HUES64 (cell line): ENCODE measurements at regions not wholly inside any gene's neighbourhood (a gene's known extent, or its start where the extent isn't known, plus 50 kb on each side); places are given as distances from the start of the nearest gene placed in this dataset.

ENCODE experiments used
- H3K27ac ChIP-seq: 2 replicates; pipeline ENCODE4 v1.7.0; 2013; ENCODE audit warnings: low read depth, low read length, inconsistent platforms
- H3K27me3 ChIP-seq: 2 replicates; pipeline ENCODE4 v1.6.1; 2013; ENCODE audit warnings: mild to moderate bottlenecking, low read length; ENCODE audit not compliant: insufficient read depth
- H3K36me3 ChIP-seq: 2 replicates; pipeline ENCODE4 v1.6.1; 2013; ENCODE audit warnings: mild to moderate bottlenecking, low read length; ENCODE audit not compliant: insufficient read depth
- H3K4me1 ChIP-seq: 2 replicates; pipeline ENCODE4 v1.6.1; 2013; ENCODE audit warnings: mild to moderate bottlenecking, low read length, moderate library complexity; ENCODE audit not compliant: insufficient read depth
- H3K4me3 ChIP-seq: 2 replicates; pipeline ENCODE4 v1.5.1; 2013; ENCODE audit warnings: mild to moderate bottlenecking, low read length, moderate library complexity
- H3K9ac ChIP-seq: 2 replicates; pipeline ENCODE4 v1.6.1; 2013; ENCODE audit warnings: mild to moderate bottlenecking, low read depth, low read length
- H3K9me3 ChIP-seq: 2 replicates; pipeline ENCODE4 v1.6.1; 2013; ENCODE audit warnings: low read depth, low read length; ENCODE audit not compliant: insufficient read depth
- WGBS: fragments of 150-250, 120-280 bp; methylation state at CpG from one replicate; pipeline ENCODE4 v1.1.7; 2013; ENCODE audit warnings: missing lambda C conversion rate; 5-methylcytosine and 5-hydroxymethylcytosine counted together

DNA sequence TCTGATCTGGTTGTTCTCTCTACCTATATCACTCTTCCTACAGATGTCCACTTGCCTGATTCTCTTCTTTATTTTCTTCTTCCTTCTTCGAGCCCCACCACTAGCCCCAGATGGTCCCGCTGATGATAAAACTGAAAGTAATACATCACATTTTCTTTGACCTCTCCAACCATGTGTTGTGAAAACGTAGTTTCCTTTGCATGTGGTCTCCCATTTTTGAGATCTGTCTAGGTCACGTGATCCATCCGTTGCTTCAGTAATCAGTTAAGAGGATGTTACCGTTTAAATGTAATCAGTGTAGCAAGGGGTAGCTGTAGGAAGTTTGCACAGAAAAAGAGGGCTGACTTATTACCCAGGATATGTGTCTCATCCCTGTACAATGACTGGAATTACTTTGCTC lies 426.3 kb upstream of the TLE4 start:
- Histone ChIP-seq H3K9me3 (no peaks in the 10 kb centered on the region), H3K27me3 (no peaks in the 10 kb centered on the region), H3K4me1 (no peaks in the 10 kb centered on the region), H3K27ac (no peak overlapping the region), H3K4me3 (no peak overlapping the region), H3K9ac (no peak overlapping the region), H3K36me3 (no peaks in the 10 kb centered on the region)
- WGBS, result 94% methylated on average over 6 of the region's 6 CpGs

DNA sequence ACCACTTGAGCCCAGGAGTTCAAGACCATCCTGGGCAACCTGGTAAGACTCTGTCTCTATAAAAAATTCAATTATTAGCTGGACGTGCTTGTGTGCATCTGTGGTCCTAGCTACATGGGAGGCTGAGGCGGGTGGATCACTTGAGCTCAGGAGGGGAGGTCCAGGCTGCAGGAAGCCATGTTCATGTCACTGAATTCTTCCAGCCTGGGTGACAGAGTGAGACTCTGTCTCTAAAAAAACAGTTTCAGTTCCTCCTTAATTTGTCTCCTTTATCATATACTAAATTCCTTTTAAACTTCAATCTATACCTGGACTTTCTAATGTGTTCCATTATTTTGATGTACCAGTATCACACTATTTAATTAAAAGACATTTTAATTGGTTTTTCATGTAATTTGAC lies 422.2 kb upstream of the TLE4 start:
- H3K27me3 ChIP-seq, result no peaks in the 10 kb centered on the region
- no peak overlapping the region for H3K4me3 ChIP-seq
- WGBS, result 87% methylated on average over 2 of the region's 2 CpGs
- H3K9me3 ChIP-seq, result no peaks in the 10 kb centered on the region
- no peak overlapping the region for H3K9ac ChIP-seq
- H3K36me3 ChIP-seq, result no peaks in the 10 kb centered on the region
- no peak overlapping the region for H3K27ac ChIP-seq
- H3K4me1 ChIP-seq, result no peaks in the 10 kb centered on the region

DNA sequence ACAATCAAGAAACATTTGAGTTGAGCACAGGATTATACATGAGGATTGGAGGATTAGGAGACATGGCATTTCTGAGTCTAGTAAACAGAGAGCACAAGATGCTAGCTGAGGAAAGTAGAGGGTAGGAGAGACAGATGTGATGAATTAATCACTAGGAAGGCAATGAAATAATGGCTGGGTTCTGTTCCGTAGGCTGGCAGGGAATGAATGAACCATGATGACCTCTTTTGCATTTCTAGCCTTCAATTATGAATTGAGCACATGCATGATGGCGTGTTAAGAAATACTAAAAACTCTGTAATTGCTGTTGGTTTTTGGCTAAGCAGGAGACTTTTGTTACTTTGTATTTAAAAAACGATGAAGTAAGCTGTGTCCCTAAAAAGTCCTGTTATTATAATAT lies 420.0 kb upstream of the TLE4 start:
- no peak overlapping the region for H3K4me3 ChIP-seq
- H3K4me1 ChIP-seq, result no peaks in the 10 kb centered on the region
- H3K27ac ChIP-seq, result no peak overlapping the region
- no peaks in the 10 kb centered on the region for H3K9me3 ChIP-seq
- H3K27me3 ChIP-seq, result no peaks in the 10 kb centered on the region
- H3K36me3 ChIP-seq, result no peaks in the 10 kb centered on the region
- H3K9ac ChIP-seq, result no peak overlapping the region
- 97% methylated on average over 3 of the region's 3 CpGs for WGBS

DNA sequence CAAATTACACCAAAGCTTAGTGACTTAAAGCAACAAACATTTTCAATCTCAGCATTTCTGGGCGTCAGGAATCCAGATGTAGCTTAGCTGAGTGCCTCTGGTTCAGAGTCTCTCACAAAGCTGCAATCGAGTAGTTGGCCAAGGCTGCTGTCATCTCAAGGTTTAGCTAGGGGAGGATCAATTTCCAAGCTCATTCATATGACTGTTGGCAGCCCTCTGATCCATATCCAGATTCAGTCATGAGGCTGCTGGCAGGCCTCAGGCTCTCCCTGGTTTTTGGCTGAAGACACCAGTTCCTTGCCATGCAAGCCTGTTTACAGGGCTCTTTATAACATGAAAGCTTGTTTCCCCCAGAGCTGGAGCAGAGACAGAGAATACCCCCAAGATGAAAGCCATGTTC lies 419.5 kb upstream of the TLE4 start:
- no peaks in the 10 kb centered on the region for H3K27me3 ChIP-seq
- WGBS, result 90% methylated on average over 2 of the region's 2 CpGs
- H3K4me1 ChIP-seq, result no peaks in the 10 kb centered on the region
- H3K27ac ChIP-seq, result no peak overlapping the region
- H3K9ac ChIP-seq, result no peak overlapping the region
- no peaks in the 10 kb centered on the region for H3K36me3 ChIP-seq
- H3K4me3 ChIP-seq, result no peak overlapping the region
- H3K9me3 ChIP-seq, result no peaks in the 10 kb centered on the region

DNA sequence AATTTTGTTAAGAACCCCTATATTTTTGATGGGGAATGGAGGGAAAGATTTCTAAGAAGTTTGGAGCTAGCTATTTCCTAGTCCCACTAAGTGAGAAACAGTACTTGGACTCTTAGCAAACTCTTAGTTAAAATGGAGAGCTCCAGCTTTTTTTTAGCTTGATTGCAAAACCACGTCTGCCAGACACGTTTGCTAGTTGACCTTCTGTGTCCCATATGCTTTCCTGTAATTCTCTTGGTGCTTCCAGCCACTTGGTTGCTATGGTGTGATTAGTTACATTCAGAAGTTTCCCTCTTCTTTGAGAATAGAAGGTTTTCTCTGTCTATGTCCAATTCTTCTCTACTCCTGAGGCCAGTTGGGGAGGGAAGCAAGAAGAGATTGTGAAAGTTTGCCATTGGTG lies 417.0 kb upstream of the TLE4 start:
- 96% methylated on average over 2 of the region's 2 CpGs for WGBS
- no peak overlapping the region for H3K27ac ChIP-seq
- H3K4me1 ChIP-seq, result no peaks in the 10 kb centered on the region
- H3K4me3 ChIP-seq, result no peak overlapping the region
- H3K9me3 ChIP-seq, result no peaks in the 10 kb centered on the region
- H3K36me3 ChIP-seq, result no peaks in the 10 kb centered on the region
- H3K9ac ChIP-seq, result no peak overlapping the region
- no peaks in the 10 kb centered on the region for H3K27me3 ChIP-seq

DNA sequence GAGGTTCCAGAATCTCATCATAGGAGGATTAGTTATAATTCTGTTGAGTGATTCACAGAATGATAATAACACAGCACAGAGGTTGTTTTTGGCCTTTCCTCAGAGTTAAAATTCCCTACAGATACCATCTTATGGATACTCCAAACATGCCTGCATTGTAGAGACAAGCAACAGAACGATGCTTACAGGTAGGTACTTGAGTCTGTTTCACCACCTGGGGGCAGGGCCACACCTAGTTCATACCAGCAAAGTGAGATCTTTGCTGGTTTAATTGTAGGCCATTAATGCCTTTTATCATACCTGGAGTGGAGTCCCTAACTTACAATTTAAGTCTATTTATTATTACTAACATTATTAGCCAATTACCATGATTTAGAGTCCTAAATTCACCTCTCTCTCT lies 416.5 kb upstream of the TLE4 start:
- no peak overlapping the region for H3K9ac ChIP-seq
- H3K27ac ChIP-seq, result no peak overlapping the region
- WGBS, result 90% methylated on average over 1 of the region's 1 CpG
- H3K4me1 ChIP-seq, result no peaks in the 10 kb centered on the region
- H3K36me3 ChIP-seq, result no peaks in the 10 kb centered on the region
- no peak overlapping the region for H3K4me3 ChIP-seq
- no peaks in the 10 kb centered on the region for H3K27me3 ChIP-seq
- H3K9me3 ChIP-seq, result no peaks in the 10 kb centered on the region

DNA sequence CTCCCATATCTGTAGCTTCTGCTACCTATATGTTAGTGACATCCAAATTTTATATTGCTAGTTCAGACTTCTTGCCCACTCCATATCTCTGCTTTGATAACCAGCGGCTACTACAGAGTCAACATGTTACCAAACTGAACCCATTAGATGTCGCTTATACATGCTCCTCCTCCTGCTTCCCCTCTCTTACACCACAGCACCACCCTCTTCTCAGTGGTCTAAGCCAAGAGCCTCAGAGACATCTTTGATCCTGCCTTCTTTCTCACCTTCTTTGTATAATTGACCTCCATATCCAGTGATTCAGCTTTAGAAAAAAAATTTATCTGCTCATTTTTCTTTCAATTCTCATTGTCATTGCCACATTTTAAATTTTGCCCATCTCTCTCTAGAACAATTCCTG lies 408.2 kb upstream of the TLE4 start:
- Histone ChIP-seq H3K36me3 (no peaks in the 10 kb centered on the region), H3K4me3 (no peak overlapping the region), H3K4me1 (no peaks in the 10 kb centered on the region), H3K9ac (no peak overlapping the region), H3K27me3 (no peaks in the 10 kb centered on the region), H3K9me3 (no peaks in the 10 kb centered on the region), H3K27ac (no peak overlapping the region)
- WGBS, result 96% methylated on average over 2 of the region's 2 CpGs

DNA sequence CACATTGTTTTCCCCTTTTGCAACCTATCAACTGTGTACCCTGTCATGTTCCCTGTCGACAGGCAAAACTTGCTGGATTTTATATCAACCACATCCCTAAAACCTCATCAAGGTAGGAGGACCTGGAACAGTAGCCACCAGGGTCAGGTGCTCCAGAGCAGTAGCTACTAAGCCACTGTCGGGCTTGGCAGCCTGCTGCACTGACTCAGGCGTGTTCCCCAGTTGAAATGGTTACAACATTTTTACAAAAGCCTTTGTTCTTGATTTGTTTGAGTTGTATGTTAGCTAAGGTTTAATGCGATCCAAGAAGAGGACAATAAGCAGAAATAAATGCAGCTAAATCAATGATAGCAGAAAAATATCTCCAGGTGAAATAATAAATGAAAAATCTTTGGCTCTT lies 407.4 kb upstream of the TLE4 start:
- Histone ChIP-seq H3K27ac (no peak overlapping the region), H3K4me1 (no peaks in the 10 kb centered on the region), H3K9ac (no peak overlapping the region), H3K27me3 (no peaks in the 10 kb centered on the region), H3K36me3 (no peaks in the 10 kb centered on the region), H3K4me3 (no peak overlapping the region), H3K9me3 (no peaks in the 10 kb centered on the region)
- 93% methylated on average over 4 of the region's 4 CpGs for WGBS

DNA sequence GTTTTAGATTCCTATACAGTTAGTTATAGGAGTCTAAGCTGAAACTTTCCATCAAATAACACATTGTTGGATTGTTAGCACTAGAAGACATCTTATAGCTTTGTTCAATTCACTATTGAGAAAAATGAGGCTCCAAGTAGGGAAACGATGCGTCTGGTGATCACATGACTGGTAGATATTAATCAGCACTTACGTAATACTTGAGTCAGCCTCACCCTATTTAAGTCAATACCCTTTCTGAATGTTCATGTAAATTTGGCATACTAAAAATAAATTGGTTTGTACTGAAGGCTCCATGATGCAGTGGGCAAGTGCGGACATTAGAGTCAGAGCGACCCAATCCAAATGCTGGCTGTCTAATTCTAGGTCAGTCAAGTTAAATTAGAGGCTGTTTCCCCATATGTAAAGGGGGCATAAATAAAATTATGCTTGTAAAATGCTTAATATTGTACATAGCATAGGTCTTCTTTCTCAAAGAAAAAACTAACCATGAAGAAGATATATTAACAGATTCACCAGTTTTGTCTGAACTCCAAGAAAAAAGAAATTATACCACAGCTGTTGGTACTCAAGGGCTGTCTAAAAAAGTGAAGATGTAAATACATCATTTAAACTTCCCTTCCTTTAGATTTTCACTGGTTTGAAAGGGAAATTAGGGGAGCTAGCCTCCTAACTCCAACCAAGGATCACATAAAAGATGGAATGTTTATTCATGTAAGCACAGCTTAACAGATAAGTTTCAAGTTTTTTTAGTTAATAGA lies 406.6 kb upstream of the TLE4 start:
- Histone ChIP-seq H3K27me3 (no peaks in the 10 kb centered on the region), H3K9me3 (no peaks in the 10 kb centered on the region), H3K27ac (no peak overlapping the region), H3K9ac (no peak overlapping the region), H3K4me1 (no peaks in the 10 kb centered on the region), H3K4me3 (no peak overlapping the region), H3K36me3 (no peaks in the 10 kb centered on the region)
- 96% methylated on average over 5 of the region's 5 CpGs for WGBS

DNA sequence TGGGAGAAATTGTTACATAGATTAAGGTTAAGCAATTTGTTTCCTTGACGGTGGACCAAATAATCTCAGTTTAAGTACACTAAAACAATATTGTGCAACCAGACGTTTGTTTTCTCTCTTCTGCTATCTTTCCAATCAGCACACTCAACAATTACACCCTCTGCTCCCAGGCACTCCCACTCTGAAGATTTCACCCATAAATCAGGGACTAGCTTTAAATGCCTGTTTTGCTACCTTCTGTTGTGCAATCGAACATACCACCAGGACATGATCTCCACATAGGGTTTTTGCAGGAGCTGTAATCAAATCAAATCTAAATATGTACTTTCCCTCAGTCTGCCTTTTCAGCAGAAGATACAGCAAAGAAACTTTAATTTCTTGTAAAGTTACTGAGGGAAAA lies 405.8 kb upstream of the TLE4 start:
- Histone ChIP-seq H3K4me3 (no peak overlapping the region), H3K27ac (no peak overlapping the region), H3K27me3 (no peaks in the 10 kb centered on the region), H3K9ac (no peak overlapping the region), H3K36me3 (no peaks in the 10 kb centered on the region), H3K9me3 (0 out of 2 replicates have a peak, but pooled peaks cover 4% of the 10 kb centered on the region), H3K4me1 (no peaks in the 10 kb centered on the region)
- 85% methylated on average over 3 of the region's 3 CpGs for WGBS

DNA sequence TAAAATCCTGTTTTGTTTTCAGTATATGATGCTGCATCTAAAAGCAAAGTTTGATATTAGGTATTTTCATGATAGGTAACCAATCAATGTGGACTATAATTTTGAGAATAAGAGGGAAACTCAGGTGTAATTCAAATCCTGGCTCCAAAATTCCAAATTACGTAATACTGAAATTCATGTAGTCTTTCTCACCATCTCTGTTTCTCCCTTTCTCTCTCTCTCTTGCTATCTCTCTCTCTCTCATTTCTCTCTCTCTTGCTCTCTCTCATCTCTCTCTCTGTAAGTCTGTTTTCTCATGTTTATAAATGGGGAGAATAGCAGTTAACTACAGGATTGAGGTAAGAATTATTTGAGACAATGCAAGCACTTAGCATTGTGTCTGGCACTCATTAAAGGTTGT lies 401.1 kb upstream of the TLE4 start:
- H3K27ac ChIP-seq, result no peak overlapping the region
- 0 out of 2 replicates have a peak, but pooled peaks cover 4% of the 10 kb centered on the region for H3K9me3 ChIP-seq
- no peak overlapping the region for H3K4me3 ChIP-seq
- H3K9ac ChIP-seq, result no peak overlapping the region
- H3K4me1 ChIP-seq, result no peaks in the 10 kb centered on the region
- H3K27me3 ChIP-seq, result no peaks in the 10 kb centered on the region
- 84% methylated on average over 1 of the region's 1 CpG for WGBS
- no peaks in the 10 kb centered on the region for H3K36me3 ChIP-seq

DNA sequence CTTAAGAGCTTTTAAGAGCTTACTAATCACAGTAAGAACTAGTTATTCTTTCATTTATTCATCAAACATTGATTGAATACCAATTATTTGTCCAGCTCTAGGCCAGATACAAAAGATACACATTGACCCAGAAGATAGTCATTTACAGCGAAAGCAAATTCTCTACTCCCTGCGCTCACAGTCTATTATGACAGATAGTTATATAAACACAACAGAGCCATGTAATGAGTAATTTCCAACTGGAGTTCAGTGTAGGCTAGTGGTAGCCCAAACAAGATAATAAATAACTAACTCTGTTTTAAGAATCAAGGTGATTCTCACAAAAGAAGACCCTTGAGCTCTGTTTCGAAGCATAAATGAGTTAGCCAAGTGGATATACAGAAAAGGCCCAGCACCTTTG lies 397.8 kb upstream of the TLE4 start:
- H3K4me3 ChIP-seq, result no peak overlapping the region

More for the DNA sequence above, 397.8 kb upstream of the TLE4 start:
- WGBS, result 98% methylated on average over 3 of the region's 3 CpGs
- Histone ChIP-seq H3K27ac (no peak overlapping the region), H3K9me3 (0 out of 2 replicates have a peak, but pooled peaks cover 4% of the 10 kb centered on the region), H3K27me3 (no peaks in the 10 kb centered on the region), H3K4me1 (no peaks in the 10 kb centered on the region), H3K36me3 (no peaks in the 10 kb centered on the region), H3K9ac (no peak overlapping the region)
